Inferior parietal cortex (tissue), 1 donor: ENCODE measurements at regions not wholly inside any gene's neighbourhood (a gene's known extent, or its start where the extent isn't known, plus 50 kb on each side); places are given as distances from the start of the nearest gene placed in this dataset.
A peak's percentile ranks its signal among the peaks of the same experiment; 100 is the strongest.

Source experiments
- DNase-seq: peaks from one replicate; pipeline ENCODE4 v3.0.0-alpha.2; 2016; ENCODE audit errors: extremely low spot score

- DNase-seq: no peak
Observed at GRCh38 chr3:189500798-189501495, 130.2 kb upstream of the TP63 start.

GRCh38 chr3:189502256-189502655 lies 128.9 kb upstream of the TP63 start:
- no peak for DNase-seq

- DNase-seq: no peak
Observed at GRCh38 chr3:189502676-189503257, 128.4 kb upstream of the TP63 start.

- DNase-seq: no peak
Observed at GRCh38 chr3:189507856-189508255, 123.3 kb upstream of the TP63 start.

GRCh38 chr3:189508784-189509501 lies 122.2 kb upstream of the TP63 start:
- DNase-seq: no peak

- DNase-seq: no peak
Observed at GRCh38 chr3:189512039-189512438, 119.2 kb upstream of the TP63 start.

- no peak for DNase-seq
Observed at GRCh38 chr3:189512821-189513220, 118.4 kb upstream of the TP63 start.

- DNase-seq: no peak
Observed at GRCh38 chr3:189513281-189514117, 117.7 kb upstream of the TP63 start.

GRCh38 chr3:189516039-189516438 lies 115.2 kb upstream of the TP63 start:
- peak; percentile 51 for DNase-seq

- DNase-seq: no peak
Observed at GRCh38 chr3:189517981-189518380, 113.2 kb upstream of the TP63 start.

GRCh38 chr3:189519458-189519857 lies 111.7 kb upstream of the TP63 start:
- DNase-seq: no peak

- no peak for DNase-seq
Observed at GRCh38 chr3:189529468-189529867, 101.7 kb upstream of the TP63 start.

- DNase-seq: no peak
Observed at GRCh38 chr3:189529889-189530471, 101.2 kb upstream of the TP63 start.

- no peak for DNase-seq
Observed at GRCh38 chr3:189530822-189531221, 100.4 kb upstream of the TP63 start.

- DNase-seq: no peak
Observed at GRCh38 chr3:189531271-189531670, 99.9 kb upstream of the TP63 start.

GRCh38 chr3:189534531-189534930 lies 96.7 kb upstream of the TP63 start:
- DNase-seq: no peak

- no peak for DNase-seq
Observed at GRCh38 chr3:189537135-189537534, 94.1 kb upstream of the TP63 start.

- no peak for DNase-seq
Observed at GRCh38 chr3:189547448-189547847, 83.7 kb upstream of the TP63 start.

GRCh38 chr3:189548053-189548452 lies 83.1 kb upstream of the TP63 start:
- DNase-seq: no peak

- DNase-seq: no peak
Observed at GRCh38 chr3:189551007-189551406, 80.2 kb upstream of the TP63 start.

- DNase-seq: no peak
Observed at GRCh38 chr3:189554868-189555557, 76.2 kb upstream of the TP63 start.
